ENCODE measurements at regions not wholly inside any gene's neighbourhood (a gene's known extent, or its start where the extent isn't known, plus 50 kb on each side); places are given as distances from the start of the nearest gene placed in this dataset.
"Not testable (repeated sequence)": the region's sequence is repeated elsewhere in the genome, so short reads cannot be mapped to it uniquely, and the experiment has no call there.

- TF ChIP-seq CTCF (IDR thresholded peaks at IDR 0.05; ENCODE audit: extremely low read depth, insufficient read depth, missing control alignments) = no peak
- DNase-seq (ENCODE audit: low spot score) = no peak
- in situ Hi-C loops (cut with MboI; ENCODE audit: low pct_unique_long_range_greater_than_20kb, low sequenced_read_pairs, unreplicated experiment) = no loop called here
Observed at GRCh38 chr6:113248532-113248931, 608.6 kb upstream of the MARCKS start.

GRCh38 chr6:113254194-113254593, 603.0 kb upstream of the MARCKS start:
- in situ Hi-C loops (cut with MboI; ENCODE audit: low pct_unique_long_range_greater_than_20kb, low sequenced_read_pairs, unreplicated experiment); DNase-seq (ENCODE audit: low spot score): not testable (repeated sequence)

- TF ChIP-seq CTCF (IDR thresholded peaks at IDR 0.05; ENCODE audit: extremely low read depth, insufficient read depth, missing control alignments) = no peak
- in situ Hi-C loops (cut with MboI; ENCODE audit: low pct_unique_long_range_greater_than_20kb, low sequenced_read_pairs, unreplicated experiment) = no loop called here
- DNase-seq (ENCODE audit: low spot score) = no peak
Observed at GRCh38 chr6:113258771-113259170, 598.4 kb upstream of the MARCKS start.

GRCh38 chr6:113271437-113271836, 585.7 kb upstream of the MARCKS start:
- TF ChIP-seq CTCF (IDR thresholded peaks at IDR 0.05; ENCODE audit: extremely low read depth, insufficient read depth, missing control alignments) = no peak
- in situ Hi-C loops (cut with MboI; ENCODE audit: low pct_unique_long_range_greater_than_20kb, low sequenced_read_pairs, unreplicated experiment) = no loop called here
- DNase-seq (ENCODE audit: low spot score) = no peak

- no peak for DNase-seq (ENCODE audit: low spot score)
- in situ Hi-C loops (cut with MboI; ENCODE audit: low pct_unique_long_range_greater_than_20kb, low sequenced_read_pairs, unreplicated experiment) = no loop called here
Observed at GRCh38 chr6:113276601-113277000, 580.5 kb upstream of the MARCKS start.

GRCh38 chr6:113277111-113277510, 580.0 kb upstream of the MARCKS start:
- no peak for DNase-seq (ENCODE audit: low spot score)
- no peak for TF ChIP-seq CTCF (IDR thresholded peaks at IDR 0.05; ENCODE audit: extremely low read depth, insufficient read depth, missing control alignments)
- in situ Hi-C loops (cut with MboI; ENCODE audit: low pct_unique_long_range_greater_than_20kb, low sequenced_read_pairs, unreplicated experiment) = no loop called here

More at GRCh38 chr6:113276601-113277000, 580.5 kb upstream of the MARCKS start:
- no peak for TF ChIP-seq CTCF (IDR thresholded peaks at IDR 0.05; ENCODE audit: extremely low read depth, insufficient read depth, missing control alignments)

GRCh38 chr6:113281014-113281413, 576.1 kb upstream of the MARCKS start:
- no peak for TF ChIP-seq CTCF (IDR thresholded peaks at IDR 0.05; ENCODE audit: extremely low read depth, insufficient read depth, missing control alignments)
- DNase-seq (ENCODE audit: low spot score) = no peak
- in situ Hi-C loops (cut with MboI; ENCODE audit: low pct_unique_long_range_greater_than_20kb, low sequenced_read_pairs, unreplicated experiment) = no loop called here
